Astrocyte of the hippocampus (primary cell): ENCODE measurements at regions not wholly inside any gene's neighbourhood (a gene's known extent, or its start where the extent isn't known, plus 50 kb on each side); places are given as distances from the start of the nearest gene placed in this dataset.
"Not testable (repeated sequence)": the region's sequence is repeated elsewhere in the genome, so short reads cannot be mapped to it uniquely, and the experiment has no call there.

Experiments used
- DNase-seq: peaks from one replicate; pipeline ENCODE4 v3.0.0; 2011; ENCODE audit warnings: low read depth, low spot score

- DNase-seq = no peak
Observed at GRCh38 chr4:60315586-60315985, 884.5 kb upstream of the ADGRL3 start.

- DNase-seq = no peak
Observed at GRCh38 chr4:60326735-60327134, 873.4 kb upstream of the ADGRL3 start.

DNA sequence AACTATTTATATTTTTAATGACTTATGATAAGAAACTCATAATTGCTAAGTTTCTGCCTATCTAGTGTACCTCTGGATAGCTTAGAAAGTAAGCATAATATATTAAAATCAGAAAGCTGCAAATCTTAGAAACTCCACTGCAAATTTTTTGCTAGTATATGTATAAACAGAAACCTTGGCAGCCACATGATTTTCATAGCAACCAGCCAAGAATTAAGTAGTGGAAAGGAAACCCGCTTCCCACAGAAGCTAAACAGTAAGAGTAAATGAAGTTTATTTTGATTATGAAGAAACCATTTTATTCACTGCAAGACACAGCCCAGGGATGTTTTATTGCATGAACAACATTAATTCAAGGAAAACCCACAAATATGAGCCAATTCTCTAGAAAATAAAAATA, 872.5 kb upstream of the ADGRL3 start:
- DNase-seq = peak; percentile 46

DNA sequence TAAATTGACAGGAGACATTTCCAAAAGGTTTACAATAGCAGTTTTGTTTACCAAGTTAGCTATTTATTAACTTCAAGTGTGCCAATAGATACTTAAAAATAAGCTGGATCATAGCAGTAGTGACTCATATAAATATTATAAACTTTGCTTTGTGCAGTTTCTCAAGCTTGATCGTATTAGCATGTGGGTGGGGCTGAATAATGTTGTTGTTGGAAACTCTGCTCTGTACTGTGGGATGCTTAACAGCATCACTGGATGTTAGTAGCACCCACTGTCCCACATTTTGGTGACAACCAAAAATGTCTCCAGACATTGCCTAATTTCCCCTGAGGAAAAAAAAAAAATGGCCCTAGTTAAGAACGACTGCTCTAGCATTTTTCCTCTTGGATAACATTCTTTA, 855.2 kb upstream of the ADGRL3 start:
- peak; percentile 5 for DNase-seq

GRCh38 chr4:60345392-60345791, 854.7 kb upstream of the ADGRL3 start:
- no peak for DNase-seq

DNA sequence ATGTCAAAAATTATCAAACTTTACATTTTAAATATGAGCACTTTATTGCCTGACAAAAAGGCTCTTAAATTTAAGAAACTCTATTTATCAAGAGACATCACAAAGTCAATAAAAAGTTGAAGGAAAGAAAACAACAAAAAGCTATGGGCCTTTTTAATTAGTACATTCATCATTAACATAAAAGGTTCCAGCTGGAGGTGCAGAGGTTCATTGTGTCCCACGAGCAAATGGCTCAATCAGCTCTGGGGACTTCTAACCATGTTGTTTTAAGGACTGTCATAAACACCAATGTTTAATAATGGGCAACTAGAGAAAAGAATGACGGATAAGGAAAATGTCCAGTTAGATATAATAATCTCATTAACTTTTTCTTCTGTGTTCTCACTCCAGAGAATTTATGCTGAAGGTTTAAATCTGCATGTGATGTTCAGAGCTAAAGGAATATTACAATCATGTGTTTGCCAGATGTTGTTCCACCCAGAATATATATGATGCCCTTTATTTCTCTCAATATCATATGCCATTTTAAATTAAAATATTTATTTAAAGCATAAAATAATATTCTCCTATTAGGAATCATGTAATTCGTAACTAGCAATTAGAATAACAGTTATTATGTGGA, 840.3 kb upstream of the ADGRL3 start:
- DNase-seq = no peak

DNA sequence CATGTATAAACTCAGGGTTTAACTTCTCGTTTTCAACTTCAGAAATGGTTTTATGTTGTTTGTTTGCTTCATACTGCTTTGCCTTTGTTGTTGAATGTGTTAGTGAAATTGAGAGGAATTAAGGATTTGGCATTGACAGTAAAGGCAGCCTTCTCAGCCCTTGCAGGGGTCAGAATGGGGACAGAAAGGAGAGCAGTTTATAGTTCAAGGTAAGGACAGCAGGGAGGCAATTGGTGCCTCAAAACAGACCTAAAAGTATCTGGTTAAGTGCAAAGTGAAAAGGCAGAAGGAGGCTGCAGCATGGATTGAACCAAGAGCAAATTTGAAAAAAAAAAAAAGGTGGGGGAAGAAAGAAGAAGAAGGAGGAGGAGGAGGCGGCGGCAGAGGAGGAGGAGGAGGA, 835.0 kb upstream of the ADGRL3 start:
- no peak for DNase-seq

GRCh38 chr4:60366661-60367060, 833.5 kb upstream of the ADGRL3 start:
- no peak for DNase-seq

GRCh38 chr4:60368986-60369385, 831.1 kb upstream of the ADGRL3 start:
- no peak for DNase-seq

DNA sequence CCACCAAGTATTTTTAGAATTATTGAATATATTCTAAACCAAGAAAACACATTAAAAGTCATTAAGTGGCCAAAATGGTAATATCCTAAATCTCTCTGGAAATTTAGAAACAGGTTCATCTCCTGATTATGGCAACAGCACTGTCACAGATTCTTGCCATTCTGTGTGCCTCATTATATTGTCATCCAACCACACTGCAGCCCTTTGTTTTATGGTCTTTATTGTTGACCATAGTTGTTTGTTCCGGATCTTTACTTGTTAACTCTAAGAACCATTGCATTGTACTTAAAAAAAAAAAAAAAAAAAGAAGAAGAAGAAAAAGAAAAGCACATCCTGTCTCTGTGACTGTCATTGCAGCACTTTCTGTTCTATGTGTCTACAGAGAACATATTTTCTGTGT, 822.1 kb upstream of the ADGRL3 start:
- no peak for DNase-seq

GRCh38 chr4:60384516-60384915, 815.6 kb upstream of the ADGRL3 start:
- no peak for DNase-seq

- DNase-seq = peak; percentile 70
Observed at GRCh38 chr4:60389633-60390032, 810.5 kb upstream of the ADGRL3 start.

- peak; percentile 3 for DNase-seq
Observed at GRCh38 chr4:60396341-60397049, 803.6 kb upstream of the ADGRL3 start.

- no peak for DNase-seq
Observed at GRCh38 chr4:60400593-60400992, 799.5 kb upstream of the ADGRL3 start.

DNA sequence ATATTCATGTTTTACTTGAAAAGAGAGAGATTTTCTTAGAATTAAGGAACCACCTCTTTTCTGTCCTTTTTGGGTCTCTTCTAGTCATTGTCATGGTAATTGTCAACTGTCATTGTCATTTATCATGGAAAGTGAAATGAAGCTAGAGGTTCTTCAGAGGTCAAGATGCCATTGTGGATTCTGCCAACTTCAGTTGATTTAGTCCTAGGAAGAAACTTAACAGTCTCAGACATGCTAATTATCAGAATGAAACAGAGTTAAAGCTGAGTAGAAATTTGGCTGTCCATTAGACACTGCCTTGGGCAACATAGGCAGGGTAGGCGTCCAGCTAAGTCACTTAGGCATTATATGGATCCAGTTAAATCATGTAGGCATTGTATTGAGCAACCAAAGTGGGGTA, 796.1 kb upstream of the ADGRL3 start:
- no peak for DNase-seq

GRCh38 chr4:60422439-60422838, 777.7 kb upstream of the ADGRL3 start:
- DNase-seq = no peak

GRCh38 chr4:60423573-60424184, 776.4 kb upstream of the ADGRL3 start:
- DNase-seq = not testable (repeated sequence)

- DNase-seq = no peak
Observed at GRCh38 chr4:60432911-60433310, 767.2 kb upstream of the ADGRL3 start.

DNA sequence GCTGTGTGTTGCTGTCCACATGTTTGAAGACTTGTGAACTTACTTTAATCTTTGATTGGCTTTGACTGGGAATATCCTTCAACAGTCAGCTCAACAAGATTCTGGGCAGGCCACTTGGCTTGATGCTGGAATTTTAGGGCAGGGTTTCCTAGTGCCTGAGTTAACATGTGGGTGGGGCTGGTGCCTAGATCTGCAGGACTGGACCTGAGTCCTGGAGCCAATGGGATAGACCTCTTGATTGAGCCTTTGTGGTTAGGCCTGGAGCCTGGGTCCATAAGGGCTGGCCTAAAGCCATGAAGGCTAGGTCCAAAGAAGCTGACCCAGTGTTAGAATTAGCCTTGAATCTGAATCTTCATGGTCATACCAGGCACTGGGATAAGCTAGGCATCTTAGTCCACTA, 757.1 kb upstream of the ADGRL3 start:
- DNase-seq = no peak

DNA sequence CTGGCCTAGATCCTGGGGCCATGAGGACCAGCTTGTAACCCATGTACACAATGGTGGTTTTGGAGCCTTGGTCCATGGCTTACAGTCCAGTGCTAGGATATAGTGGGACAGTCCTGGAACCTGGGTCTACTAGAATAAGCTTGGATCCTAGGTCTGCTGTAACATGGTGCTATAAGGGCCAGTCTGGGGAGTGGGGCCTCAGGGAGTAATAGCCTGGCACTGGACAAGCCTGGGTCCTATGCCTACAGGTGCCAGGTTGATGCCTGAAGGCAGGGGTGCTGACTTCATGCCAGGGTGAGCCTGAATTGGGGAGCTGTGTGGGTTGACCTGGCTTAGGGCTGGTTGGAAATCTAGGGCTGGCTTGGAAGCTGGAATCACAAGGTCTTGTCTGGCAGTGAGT, 756.3 kb upstream of the ADGRL3 start:
- DNase-seq = no peak

DNA sequence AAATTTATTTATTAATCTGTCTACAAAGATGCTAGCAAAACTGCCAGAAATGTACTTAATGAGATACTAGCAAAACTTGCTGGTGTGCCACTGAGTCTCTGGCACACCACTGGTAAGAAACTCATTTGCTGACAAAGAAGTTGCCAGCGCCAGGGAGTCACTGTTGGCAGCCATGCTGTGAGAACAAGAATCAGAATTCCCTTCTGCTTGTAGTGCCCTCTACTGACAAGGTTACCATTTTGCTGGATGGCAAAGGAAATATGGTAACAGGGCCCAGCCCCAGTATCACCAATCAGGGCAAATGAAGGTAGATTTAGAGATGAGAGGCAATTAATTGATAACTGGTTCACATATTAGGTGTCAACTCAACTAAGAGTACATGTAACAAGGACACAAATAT, 750.1 kb upstream of the ADGRL3 start:
- no peak for DNase-seq

DNA sequence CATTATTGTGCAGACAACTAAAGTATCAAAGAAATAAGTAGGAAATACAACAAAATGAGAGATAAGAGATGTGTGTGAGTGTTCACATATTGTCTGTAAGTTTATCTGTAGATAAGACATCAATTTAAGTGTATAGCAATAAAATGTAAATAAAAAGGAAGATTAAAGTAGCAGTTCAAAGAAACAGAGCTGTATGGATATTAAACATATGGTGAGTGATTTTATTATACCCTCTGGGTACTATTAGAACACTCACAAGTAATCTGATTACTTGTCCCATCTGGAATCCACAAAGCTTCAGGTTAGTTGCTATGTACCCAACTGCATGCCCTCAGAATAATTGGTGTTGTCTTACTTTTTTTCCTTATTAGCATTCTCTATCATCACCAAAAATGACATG, 747.9 kb upstream of the ADGRL3 start:
- DNase-seq = no peak

DNA sequence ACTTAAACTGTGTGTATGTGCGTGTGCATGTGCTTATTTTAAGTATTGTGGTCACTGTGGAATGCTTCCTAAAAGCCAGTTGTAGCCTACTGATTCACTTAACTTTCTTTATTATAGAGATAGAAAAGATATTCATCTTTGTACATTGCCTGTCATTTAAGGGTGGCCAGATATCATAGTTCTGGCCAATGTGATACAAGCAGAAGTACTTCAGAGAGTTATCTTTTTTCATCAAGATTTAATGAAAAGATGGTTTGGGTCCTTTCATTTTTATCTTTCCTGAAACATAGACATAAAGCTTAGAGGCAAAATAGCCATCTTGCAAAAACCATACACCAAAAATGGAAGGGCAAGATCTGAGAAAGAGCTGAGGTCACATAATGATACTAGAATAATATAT, 744.7 kb upstream of the ADGRL3 start:
- no peak for DNase-seq
